AG20443 (cell line): ENCODE measurements at regions not wholly inside any gene's neighbourhood (a gene's known extent, or its start where the extent isn't known, plus 50 kb on each side); places are given as distances from the start of the nearest gene placed in this dataset.
"Not testable (repeated sequence)": the region's sequence is repeated elsewhere in the genome, so short reads cannot be mapped to it uniquely, and the experiment has no call there.

Source experiments
- DNase-seq: peaks from one replicate; pipeline ENCODE4 v3.0.0; 2012; ENCODE audit warnings: low spot score, mixed read lengths

GRCh38 chr10:94225589-94225988 is 137.2 kb downstream of the NOC3L start:
- DNase-seq: peak; percentile 30

GRCh38 chr10:94230134-94230785 is 132.5 kb downstream of the NOC3L start:
- DNase-seq: no peak

- DNase-seq: no peak
These were observed 129.9 kb downstream of the NOC3L start for GRCh38 chr10:94232711-94233383.

- DNase-seq: no peak
These were observed 127.3 kb downstream of the NOC3L start for GRCh38 chr10:94235461-94235860.

- DNase-seq: no peak
These were observed 124.6 kb downstream of the NOC3L start for GRCh38 chr10:94238006-94238617.

GRCh38 chr10:94239696-94240095 is 123.0 kb downstream of the NOC3L start:
- no peak for DNase-seq

- no peak for DNase-seq
These were observed 122.2 kb downstream of the NOC3L start for GRCh38 chr10:94240491-94240890.

GRCh38 chr10:94240901-94241300 is 121.8 kb downstream of the NOC3L start:
- no peak for DNase-seq

- DNase-seq: no peak
These were observed 111.6 kb downstream of the NOC3L start for GRCh38 chr10:94251098-94251497.

- DNase-seq: no peak
These were observed 111.2 kb downstream of the NOC3L start for GRCh38 chr10:94251568-94251967.

GRCh38 chr10:94257407-94257806 is 105.3 kb downstream of the NOC3L start:
- not testable (repeated sequence) for DNase-seq

GRCh38 chr10:94260455-94260854 is 102.3 kb downstream of the NOC3L start:
- DNase-seq: no peak

- DNase-seq: no peak
These were observed 98.7 kb downstream of the NOC3L start for GRCh38 chr10:94264085-94264484.

GRCh38 chr10:94266091-94266490 is 96.6 kb downstream of the NOC3L start:
- no peak for DNase-seq

GRCh38 chr10:94268652-94269051 is 94.1 kb downstream of the NOC3L start:
- DNase-seq: no peak

- DNase-seq: peak; percentile 60
These were observed 88.5 kb downstream of the NOC3L start for GRCh38 chr10:94274142-94274787.

- no peak for DNase-seq
These were observed 86.6 kb downstream of the NOC3L start for GRCh38 chr10:94276140-94276539.

GRCh38 chr10:94277450-94277849 is 85.3 kb downstream of the NOC3L start:
- no peak for DNase-seq

GRCh38 chr10:94279835-94280709 is 82.7 kb downstream of the NOC3L start:
- DNase-seq: peak; percentile 83

- no peak for DNase-seq
These were observed 81.1 kb downstream of the NOC3L start for GRCh38 chr10:94281654-94282053.

- no peak for DNase-seq
These were observed 80.4 kb downstream of the NOC3L start for GRCh38 chr10:94282369-94282768.
